AG04449 (cell line): ENCODE measurements at regions not wholly inside any gene's neighbourhood (a gene's known extent, or its start where the extent isn't known, plus 50 kb on each side); places are given as distances from the start of the nearest gene placed in this dataset.

Source experiments
- CTCF ChIA-PET: fragments of 350-600 bp; formaldehyde crosslinking; extraction: SDS; loops from one replicate; lab custom pipeline; 2021; ENCODE audit warnings: antibody characterized with exemption; lab: Yijun Ruan, JAX
- POLR2A ChIA-PET: fragments of 400-600, 350-600 bp; formaldehyde crosslinking; extraction: SDS; loops from one replicate; lab custom pipeline; 2020; ENCODE audit warnings: antibody characterized with exemption, inconsistent platforms; lab: Yijun Ruan, JAX
- DNase-seq: peaks from one replicate; pipeline ENCODE4 v3.0.0-alpha.2; 2010; ENCODE audit warnings: low read depth, low spot score
- H3K4me3 ChIP-seq: 2 replicates; pipeline ENCODE4 v1.5.1; 2011; ENCODE audit warnings: low read depth, mild to moderate bottlenecking, control low read depth, low read length
- CTCF ChIP-seq: IDR thresholded peaks from one replicate; pipeline ENCODE4 v1.5.1; 2011; ENCODE audit warnings: mild to moderate bottlenecking, moderate library complexity, low read length, control low read depth, inconsistent platforms; ENCODE audit not compliant: insufficient read depth; ENCODE audit errors: missing control alignments

- no peak for DNase-seq
- POLR2A ChIA-PET, result no interaction called here
- no peak for TF ChIP-seq CTCF
- CTCF ChIA-PET, result no interaction called here
- no peak overlapping the region for H3K4me3 ChIP-seq
These were observed 234.9 kb downstream of the KTN1 start for GRCh38 chr14:55814873-55815272.

DNA sequence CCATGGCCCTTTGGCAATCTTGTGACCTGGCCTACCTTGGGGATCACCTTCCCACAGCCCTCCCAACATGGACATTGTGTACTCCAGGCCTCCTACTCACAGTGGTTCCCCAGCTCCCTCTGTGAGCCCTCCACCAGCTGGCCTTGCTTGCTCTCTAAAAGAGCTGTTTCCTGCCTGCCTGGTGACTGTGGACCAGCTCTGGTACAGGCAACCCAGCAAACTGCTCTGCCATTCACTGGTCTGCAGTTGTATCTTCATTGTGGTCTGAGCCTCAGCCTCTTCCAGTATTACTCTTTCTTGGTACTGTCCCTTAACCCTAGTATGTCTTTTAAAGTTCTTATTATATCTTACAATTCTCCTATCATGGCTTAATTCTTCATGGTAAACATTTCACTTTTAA lies 236.2 kb downstream of the KTN1 start:
- ChIA-PET CTCF (no interaction called here), POLR2A (no interaction called here)
- H3K4me3 ChIP-seq, result no peak overlapping the region
- DNase-seq, result no peak
- TF ChIP-seq CTCF, result no peak

- POLR2A ChIA-PET, result no interaction called here
- DNase-seq, result no peak
- CTCF ChIA-PET, result no interaction called here
These were observed 239.8 kb downstream of the KTN1 start for GRCh38 chr14:55819610-55820304.

DNA sequence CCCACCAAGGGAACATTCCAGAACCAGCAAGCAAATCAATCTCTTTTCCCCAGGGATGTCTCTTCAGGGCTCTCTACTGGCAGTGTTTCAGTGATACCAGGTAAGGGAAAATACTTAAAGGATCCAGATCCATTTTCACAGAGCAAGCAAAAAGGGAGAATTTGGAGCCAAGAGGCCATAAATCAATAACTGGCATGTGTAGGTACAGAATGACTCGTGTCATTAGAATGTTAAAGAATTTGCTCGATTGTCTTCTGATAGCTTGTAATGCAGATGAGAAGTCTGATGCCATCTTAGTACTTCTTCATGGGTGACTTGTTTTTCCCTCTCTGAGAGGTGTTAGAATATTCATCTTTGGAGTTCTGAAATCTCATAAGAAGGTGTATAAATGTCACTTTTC lies 242.9 kb downstream of the KTN1 start:
- no peak for DNase-seq
- POLR2A ChIA-PET, result no interaction called here
- H3K4me3 ChIP-seq, result no peak overlapping the region
- no peak for TF ChIP-seq CTCF
- CTCF ChIA-PET, result no interaction called here

More at GRCh38 chr14:55819610-55820304, 239.8 kb downstream of the KTN1 start:
- no peak overlapping the region for H3K4me3 ChIP-seq
- no peak for TF ChIP-seq CTCF

- ChIA-PET CTCF (interaction anchor here (1.1 to 1.3 kb wide), 3 partner anchors 10 to 507 kb away, joined by 3 to 4 read pairs (median 3); no protein-coding TSS in a partner anchor), POLR2A (no interaction called here)
- H3K4me3 ChIP-seq, result no peak overlapping the region
- no peak for DNase-seq
- no peak for TF ChIP-seq CTCF
These were observed 252.3 kb downstream of the KTN1 start for GRCh38 chr14:55832122-55832911.

DNA sequence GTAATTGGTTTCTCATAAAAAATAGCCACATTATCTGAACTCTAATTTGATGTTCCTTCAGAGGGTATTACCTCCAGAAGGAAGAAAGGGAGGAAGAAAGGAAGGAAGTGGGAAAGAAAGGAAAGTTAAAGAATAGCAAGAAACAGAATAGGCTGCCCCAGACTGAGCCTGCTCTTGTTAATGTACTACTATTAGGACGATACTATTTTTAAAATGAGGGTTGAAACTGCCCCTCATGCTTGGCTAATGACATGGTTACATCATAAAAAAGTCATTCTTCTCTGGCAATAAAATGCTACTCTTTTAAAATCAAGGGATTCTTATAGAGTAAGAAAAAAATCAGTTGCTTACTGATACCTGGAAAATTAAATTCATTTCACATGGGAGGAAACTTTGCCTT lies 253.0 kb downstream of the KTN1 start:
- no peak for DNase-seq
- no peak for TF ChIP-seq CTCF
- H3K4me3 ChIP-seq, result no peak overlapping the region
- CTCF ChIA-PET, result interaction anchor here (1.3 kb wide), 2 partner anchors 10 to 507 kb away, joined by 3 to 4 read pairs; no protein-coding TSS in a partner anchor
- POLR2A ChIA-PET, result no interaction called here
